Body of pancreas (tissue), 4 donors: ENCODE measurements at regions not wholly inside any gene's neighbourhood (a gene's known extent, or its start where the extent isn't known, plus 50 kb on each side); places are given as distances from the start of the nearest gene placed in this dataset.

ENCODE experiments used
- ATAC-seq: fragments of 150-250 bp; one replicate; pipeline ENCODE4 v1.9.1; 2016
- DNase-seq, 4 donors: peaks; one replicate each; pipeline ENCODE4 v3.0.0-alpha.2; 2019
- H3K27ac ChIP-seq, 4 donors: fragments of 200-600 bp; sonication (generic); 1 replicate in 3 of 4; 2 replicates in 1 of 4; pipeline versions ENCODE4 v1.5.1 to v1.6.1; 2016 to 2019; ENCODE audit warnings: mild to moderate bottlenecking in 1 of 4, mixed read lengths in 1 of 4, moderate library complexity in 1 of 4
- H3K27me3 ChIP-seq, 2 donors: fragments of 200-600 bp; sonication (generic); one replicate each; pipeline ENCODE4 v1.6.0; 2016; ENCODE audit warnings: mild to moderate bottlenecking in 1 of 2
- H3K36me3 ChIP-seq, 2 donors: fragments of 200-600 bp; sonication (generic); replicated peaks in 1 of 2; 2 replicates each; pipeline ENCODE4 v1.5.1; 2016; ENCODE audit warnings: low read depth in 2 of 2; ENCODE audit not compliant: insufficient read depth in 1 of 2
- H3K4me1 ChIP-seq: fragments of 200-600 bp; sonication (generic); one replicate; pipeline ENCODE4 v1.6.0; 2016
- H3K4me3 ChIP-seq, 2 donors: fragments of 200-600 bp; sonication (generic); 1 replicate in 1 of 2; 2 replicates in 1 of 2; pipeline ENCODE4 v1.5.1; 2016 to 2019
- H3K9me3 ChIP-seq, 3 donors: fragments of 200-600 bp; sonication (generic); 1 replicate in 2 of 3; 2 replicates in 1 of 3; pipeline ENCODE4 v1.5.1; 2016
- CTCF ChIP-seq, 7 experiments: fragments of 450-650 bp in 4 of 7; fragments of 200-600 bp in 3 of 7; sonication (generic) in 3 of 7; IDR thresholded peaks; one replicate each; pipeline ENCODE4 v1.5.1; 2016 to 2019; ENCODE audit warnings: antibody characterized with exemption in 7 of 7
- POLR2A ChIP-seq, 3 donors: fragments of 450-650 bp; IDR thresholded peaks; one replicate each; pipeline ENCODE4 v1.6.1; 2016; ENCODE audit warnings: antibody characterized with exemption in 3 of 3, mild to moderate bottlenecking in 2 of 3
- WGBS, 2 donors: methylation state at CpG; one replicate each; pipeline ENCODE4 v1.1.5; 2017; 5-methylcytosine and 5-hydroxymethylcytosine counted together
- intact Hi-C: fragments of 100-400 bp; cut with DNase I; formaldehyde crosslinking; loops from one replicate; pipeline ENCODE4 v1.15.1; 2023

GRCh38 chr3:109210501-109210900 lies 74.0 kb downstream of the C3orf85 start:
- Histone ChIP-seq H3K4me1 (no peaks in the 10 kb centered on the region), H3K36me3 (no peaks in the 10 kb centered on the region), H3K4me3 (no peak overlapping the region), H3K27me3 (no peaks in the 10 kb centered on the region), H3K9me3 (no peaks in the 10 kb centered on the region), H3K27ac (no peak overlapping the region)
- TF ChIP-seq POLR2A (IDR thresholded peaks at IDR 0.05) (no peak), CTCF (IDR thresholded peaks at IDR 0.05) (no peak)
- WGBS, 2 donors = 65 to 76% methylated on average over 2 of the region's 2 CpGs
- intact Hi-C loops = no loop called here
- ATAC-seq (no peak), DNase-seq (no peak)

GRCh38 chr3:109211941-109212340 lies 75.4 kb downstream of the C3orf85 start:
- no peaks in the 10 kb centered on the region for H3K36me3 ChIP-seq
- WGBS, 2 donors = 62 to 78% methylated on average over 4 of the region's 4 CpGs
- H3K27me3 ChIP-seq = no peaks in the 10 kb centered on the region
- DNase-seq (no peak), ATAC-seq (no peak)
- H3K27ac ChIP-seq = no peak overlapping the region
- intact Hi-C loops = no loop called here
- no peaks in the 10 kb centered on the region for H3K4me1 ChIP-seq
- H3K9me3 ChIP-seq = no peaks in the 10 kb centered on the region
- no peak overlapping the region for H3K4me3 ChIP-seq
- TF ChIP-seq CTCF (IDR thresholded peaks at IDR 0.05) = no peak
- TF ChIP-seq POLR2A (IDR thresholded peaks at IDR 0.05) = no peak

GRCh38 chr3:109213321-109213720 lies 76.8 kb downstream of the C3orf85 start:
- Histone ChIP-seq H3K4me1 (no peaks in the 10 kb centered on the region), H3K36me3 (no peaks in the 10 kb centered on the region), H3K4me3 (no peak overlapping the region), H3K27ac (no peak overlapping the region), H3K27me3 (no peaks in the 10 kb centered on the region), H3K9me3 (no peaks in the 10 kb centered on the region)
- no peak for DNase-seq
- intact Hi-C loops = no loop called here
- TF ChIP-seq POLR2A (IDR thresholded peaks at IDR 0.05) (no peak), CTCF (IDR thresholded peaks at IDR 0.05) (no peak)
- no peak for ATAC-seq

- Histone ChIP-seq H3K4me3 (no peak overlapping the region), H3K27me3 (no peaks in the 10 kb centered on the region), H3K4me1 (no peaks in the 10 kb centered on the region), H3K36me3 (no peaks in the 10 kb centered on the region), H3K27ac (no peak overlapping the region), H3K9me3 (no peaks in the 10 kb centered on the region)
- WGBS, 2 donors = 54 to 71% methylated on average over 8 of the region's 8 CpGs
- ATAC-seq = peak; percentile 35
- intact Hi-C loops = no loop called here
- TF ChIP-seq CTCF (IDR thresholded peaks at IDR 0.05) (peak in 6 of 7 experiments; percentile 12 to 41 (median 26)), POLR2A (IDR thresholded peaks at IDR 0.05) (no peak)
- peak; percentile 27 to 59 (median 46) for DNase-seq
Observed at GRCh38 chr3:109224333-109224732, 87.8 kb downstream of the C3orf85 start.

GRCh38 chr3:109225516-109225915 lies 89.0 kb downstream of the C3orf85 start:
- Histone ChIP-seq H3K27ac (no peak overlapping the region), H3K4me3 (no peak overlapping the region), H3K9me3 (no peaks in the 10 kb centered on the region), H3K36me3 (no peaks in the 10 kb centered on the region), H3K4me1 (no peaks in the 10 kb centered on the region), H3K27me3 (no peaks in the 10 kb centered on the region)
- intact Hi-C loops = no loop called here
- TF ChIP-seq POLR2A (IDR thresholded peaks at IDR 0.05) = no peak
- TF ChIP-seq CTCF (IDR thresholded peaks at IDR 0.05) = no peak
- DNase-seq (no peak), ATAC-seq (no peak)
- 62 to 65% methylated on average over 3 of the region's 3 CpGs for WGBS, 2 donors
